GM18867 (cell line): ENCODE measurements at regions not wholly inside any gene's neighbourhood (a gene's known extent, or its start where the extent isn't known, plus 50 kb on each side); places are given as distances from the start of the nearest gene placed in this dataset.

Experiments used
- ATAC-seq: cut with Tn5 transposase; IDR thresholded peaks from one replicate; pipeline ENCODE4 v1.9.1; 2021; ENCODE audit warnings: mild to moderate bottlenecking, moderate library complexity; ENCODE audit not compliant: unreplicated experiment

GRCh38 chr1:81496349-81496748, 304.4 kb upstream of the ADGRL2 start:
- ATAC-seq: no peak

- ATAC-seq: no peak
Measured at GRCh38 chr1:81493102-81493869, 307.4 kb upstream of the ADGRL2 start.

- no peak for ATAC-seq
Measured at GRCh38 chr1:81492628-81493027, 308.1 kb upstream of the ADGRL2 start.

- no peak for ATAC-seq
Measured at GRCh38 chr1:81490614-81491013, 310.1 kb upstream of the ADGRL2 start.

- no peak for ATAC-seq
Measured at GRCh38 chr1:81489372-81489934, 311.3 kb upstream of the ADGRL2 start.

- no peak for ATAC-seq
Measured at GRCh38 chr1:81484284-81484683, 316.4 kb upstream of the ADGRL2 start.

GRCh38 chr1:81478219-81478618, 322.5 kb upstream of the ADGRL2 start:
- no peak for ATAC-seq

GRCh38 chr1:81477710-81478109, 323.0 kb upstream of the ADGRL2 start:
- no peak for ATAC-seq

- ATAC-seq: no peak
Measured at GRCh38 chr1:81472387-81472786, 328.3 kb upstream of the ADGRL2 start.

- no peak for ATAC-seq
Measured at GRCh38 chr1:81471255-81471654, 329.5 kb upstream of the ADGRL2 start.

GRCh38 chr1:81470275-81470674, 330.5 kb upstream of the ADGRL2 start:
- no peak for ATAC-seq

- ATAC-seq: no peak
Measured at GRCh38 chr1:81467383-81467782, 333.4 kb upstream of the ADGRL2 start.

GRCh38 chr1:81466961-81467360, 333.8 kb upstream of the ADGRL2 start:
- no peak for ATAC-seq

GRCh38 chr1:81463936-81464837, 336.5 kb upstream of the ADGRL2 start:
- no peak for ATAC-seq

- no peak for ATAC-seq
Measured at GRCh38 chr1:81459043-81459442, 341.7 kb upstream of the ADGRL2 start.

GRCh38 chr1:81458186-81458585, 342.5 kb upstream of the ADGRL2 start:
- no peak for ATAC-seq

GRCh38 chr1:81455481-81455880, 345.3 kb upstream of the ADGRL2 start:
- no peak for ATAC-seq

- no peak for ATAC-seq
Measured at GRCh38 chr1:81453971-81454370, 346.8 kb upstream of the ADGRL2 start.

- no peak for ATAC-seq
Measured at GRCh38 chr1:81453367-81453703, 347.4 kb upstream of the ADGRL2 start.

GRCh38 chr1:81452693-81453366, 347.9 kb upstream of the ADGRL2 start:
- ATAC-seq: no peak

- ATAC-seq: no peak
Measured at GRCh38 chr1:81449786-81450185, 350.9 kb upstream of the ADGRL2 start.
